ENCODE measurements at regions not wholly inside any gene's neighbourhood (a gene's known extent, or its start where the extent isn't known, plus 50 kb on each side); places are given as distances from the start of the nearest gene placed in this dataset.

GRCh38 chr7:121473645-121474300 lies 77.7 kb upstream of the FAM3C start:
- peaks cover 0 to 4% of the 10 kb centered on the region in 2 donors for H3K4me1 ChIP-seq (ENCODE audit: control insufficient read depth in 2 of 2, insufficient read depth in 2 of 2, low read length in 2 of 2)

GRCh38 chr7:121466455-121466854 lies 70.3 kb upstream of the FAM3C start:
- no peaks in the 10 kb centered on the region for H3K36me3 ChIP-seq (ENCODE audit: control insufficient read depth in 2 of 2, insufficient read depth in 2 of 2, low read length in 2 of 2)

More at GRCh38 chr7:121473645-121474300, 77.7 kb upstream of the FAM3C start:
- H3K9me3 ChIP-seq (ENCODE audit: control insufficient read depth in 2 of 2, low read length in 2 of 2) = no peaks in the 10 kb centered on the region
- no peak overlapping the region for H3K9ac ChIP-seq (ENCODE audit: low read depth in 1 of 2, low read length in 2 of 2)
- no peak overlapping the region for H3K27ac ChIP-seq (ENCODE audit: low read depth in 2 of 2, low read length in 2 of 2)
- H3K27me3 ChIP-seq (ENCODE audit: control insufficient read depth in 2 of 2, insufficient read depth in 2 of 2, low read length in 2 of 2) = no peaks in the 10 kb centered on the region
- H3K36me3 ChIP-seq (ENCODE audit: control insufficient read depth in 2 of 2, insufficient read depth in 2 of 2, low read length in 2 of 2) = no peaks in the 10 kb centered on the region
- no peak overlapping the region for H3K4me3 ChIP-seq (ENCODE audit: low read length in 2 of 2)

GRCh38 chr7:121459148-121459547 lies 63.0 kb upstream of the FAM3C start:
- peaks cover 0 to 12% of the 10 kb centered on the region in 2 donors for H3K4me1 ChIP-seq (ENCODE audit: control insufficient read depth in 2 of 2, insufficient read depth in 2 of 2, low read length in 2 of 2)
- no peaks in the 10 kb centered on the region for H3K9me3 ChIP-seq (ENCODE audit: control insufficient read depth in 2 of 2, low read length in 2 of 2)
- H3K27ac ChIP-seq (ENCODE audit: low read depth in 2 of 2, low read length in 2 of 2) = no peak overlapping the region
- no peaks in the 10 kb centered on the region for H3K27me3 ChIP-seq (ENCODE audit: control insufficient read depth in 2 of 2, insufficient read depth in 2 of 2, low read length in 2 of 2)
- no peaks in the 10 kb centered on the region for H3K36me3 ChIP-seq (ENCODE audit: control insufficient read depth in 2 of 2, insufficient read depth in 2 of 2, low read length in 2 of 2)
- no peak overlapping the region for H3K9ac ChIP-seq (ENCODE audit: low read depth in 1 of 2, low read length in 2 of 2)
- no peak overlapping the region for H3K4me3 ChIP-seq (ENCODE audit: low read length in 2 of 2)

More at GRCh38 chr7:121466455-121466854, 70.3 kb upstream of the FAM3C start:
- Histone ChIP-seq H3K9ac (ENCODE audit: low read depth in 1 of 2, low read length in 2 of 2) (no peak overlapping the region), H3K4me3 (ENCODE audit: low read length in 2 of 2) (no peak overlapping the region), H3K27ac (ENCODE audit: low read depth in 2 of 2, low read length in 2 of 2) (no peak overlapping the region), H3K27me3 (ENCODE audit: control insufficient read depth in 2 of 2, insufficient read depth in 2 of 2, low read length in 2 of 2) (no peaks in the 10 kb centered on the region), H3K9me3 (ENCODE audit: control insufficient read depth in 2 of 2, low read length in 2 of 2) (no peaks in the 10 kb centered on the region), H3K4me1 (ENCODE audit: control insufficient read depth in 2 of 2, insufficient read depth in 2 of 2, low read length in 2 of 2) (no peaks in the 10 kb centered on the region)

GRCh38 chr7:121456785-121457359 lies 60.8 kb upstream of the FAM3C start:
- Histone ChIP-seq H3K4me3 (ENCODE audit: low read length in 2 of 2) (no peak overlapping the region), H3K9me3 (ENCODE audit: control insufficient read depth in 2 of 2, low read length in 2 of 2) (no peaks in the 10 kb centered on the region), H3K27ac (ENCODE audit: low read depth in 2 of 2, low read length in 2 of 2) (no peak overlapping the region), H3K9ac (ENCODE audit: low read depth in 1 of 2, low read length in 2 of 2) (no peak overlapping the region), H3K36me3 (ENCODE audit: control insufficient read depth in 2 of 2, insufficient read depth in 2 of 2, low read length in 2 of 2) (no peaks in the 10 kb centered on the region), H3K27me3 (ENCODE audit: control insufficient read depth in 2 of 2, insufficient read depth in 2 of 2, low read length in 2 of 2) (no peaks in the 10 kb centered on the region), H3K4me1 (ENCODE audit: control insufficient read depth in 2 of 2, insufficient read depth in 2 of 2, low read length in 2 of 2) (peaks cover 0 to 12% of the 10 kb centered on the region in 2 donors)

- H3K27me3 ChIP-seq (ENCODE audit: control insufficient read depth in 2 of 2, insufficient read depth in 2 of 2, low read length in 2 of 2) = no peaks in the 10 kb centered on the region
- no peak overlapping the region for H3K4me3 ChIP-seq (ENCODE audit: low read length in 2 of 2)
- H3K27ac ChIP-seq (ENCODE audit: low read depth in 2 of 2, low read length in 2 of 2) = no peak overlapping the region
- H3K9ac ChIP-seq (ENCODE audit: low read depth in 1 of 2, low read length in 2 of 2) = no peak overlapping the region
- no peaks in the 10 kb centered on the region for H3K36me3 ChIP-seq (ENCODE audit: control insufficient read depth in 2 of 2, insufficient read depth in 2 of 2, low read length in 2 of 2)
- H3K4me1 ChIP-seq (ENCODE audit: control insufficient read depth in 2 of 2, insufficient read depth in 2 of 2, low read length in 2 of 2) = peaks cover 0 to 12% of the 10 kb centered on the region in 2 donors
- H3K9me3 ChIP-seq (ENCODE audit: control insufficient read depth in 2 of 2, low read length in 2 of 2) = no peaks in the 10 kb centered on the region
Observed at GRCh38 chr7:121456015-121456414, 59.9 kb upstream of the FAM3C start.

GRCh38 chr7:121452389-121452788 lies 56.3 kb upstream of the FAM3C start:
- Histone ChIP-seq H3K4me1 (ENCODE audit: control insufficient read depth in 2 of 2, insufficient read depth in 2 of 2, low read length in 2 of 2) (peaks cover 0 to 12% of the 10 kb centered on the region in 2 donors), H3K27ac (ENCODE audit: low read depth in 2 of 2, low read length in 2 of 2) (no peak overlapping the region), H3K9me3 (ENCODE audit: control insufficient read depth in 2 of 2, low read length in 2 of 2) (no peaks in the 10 kb centered on the region), H3K27me3 (ENCODE audit: control insufficient read depth in 2 of 2, insufficient read depth in 2 of 2, low read length in 2 of 2) (no peaks in the 10 kb centered on the region), H3K9ac (ENCODE audit: low read depth in 1 of 2, low read length in 2 of 2) (no peak overlapping the region), H3K4me3 (ENCODE audit: low read length in 2 of 2) (no peak overlapping the region), H3K36me3 (ENCODE audit: control insufficient read depth in 2 of 2, insufficient read depth in 2 of 2, low read length in 2 of 2) (no peaks in the 10 kb centered on the region)

GRCh38 chr7:121451367-121452094 lies 55.4 kb upstream of the FAM3C start:
- no peaks in the 10 kb centered on the region for H3K27me3 ChIP-seq (ENCODE audit: control insufficient read depth in 2 of 2, insufficient read depth in 2 of 2, low read length in 2 of 2)
- H3K9ac ChIP-seq (ENCODE audit: low read depth in 1 of 2, low read length in 2 of 2) = no peak overlapping the region
- peaks cover 0 to 5% of the 10 kb centered on the region in 2 donors for H3K4me1 ChIP-seq (ENCODE audit: control insufficient read depth in 2 of 2, insufficient read depth in 2 of 2, low read length in 2 of 2)
- H3K36me3 ChIP-seq (ENCODE audit: control insufficient read depth in 2 of 2, insufficient read depth in 2 of 2, low read length in 2 of 2) = no peaks in the 10 kb centered on the region
- H3K27ac ChIP-seq (ENCODE audit: low read depth in 2 of 2, low read length in 2 of 2) = no peak overlapping the region
- no peaks in the 10 kb centered on the region for H3K9me3 ChIP-seq (ENCODE audit: control insufficient read depth in 2 of 2, low read length in 2 of 2)
- no peak overlapping the region for H3K4me3 ChIP-seq (ENCODE audit: low read length in 2 of 2)

GRCh38 chr7:121450631-121451198 lies 54.6 kb upstream of the FAM3C start:
- H3K36me3 ChIP-seq (ENCODE audit: control insufficient read depth in 2 of 2, insufficient read depth in 2 of 2, low read length in 2 of 2) = no peaks in the 10 kb centered on the region
- H3K27ac ChIP-seq (ENCODE audit: low read depth in 2 of 2, low read length in 2 of 2) = no peak overlapping the region
- no peak overlapping the region for H3K9ac ChIP-seq (ENCODE audit: low read depth in 1 of 2, low read length in 2 of 2)
- H3K9me3 ChIP-seq (ENCODE audit: control insufficient read depth in 2 of 2, low read length in 2 of 2) = no peaks in the 10 kb centered on the region
- H3K27me3 ChIP-seq (ENCODE audit: control insufficient read depth in 2 of 2, insufficient read depth in 2 of 2, low read length in 2 of 2) = no peaks in the 10 kb centered on the region
- no peaks in the 10 kb centered on the region for H3K4me1 ChIP-seq (ENCODE audit: control insufficient read depth in 2 of 2, insufficient read depth in 2 of 2, low read length in 2 of 2)
- H3K4me3 ChIP-seq (ENCODE audit: low read length in 2 of 2) = no peak overlapping the region

- Histone ChIP-seq H3K4me3 (ENCODE audit: low read length in 2 of 2) (no peak overlapping the region), H3K27ac (ENCODE audit: low read depth in 2 of 2, low read length in 2 of 2) (no peak overlapping the region), H3K36me3 (ENCODE audit: control insufficient read depth in 2 of 2, insufficient read depth in 2 of 2, low read length in 2 of 2) (no peaks in the 10 kb centered on the region), H3K9ac (ENCODE audit: low read depth in 1 of 2, low read length in 2 of 2) (no peak overlapping the region), H3K9me3 (ENCODE audit: control insufficient read depth in 2 of 2, low read length in 2 of 2) (no peaks in the 10 kb centered on the region), H3K4me1 (ENCODE audit: control insufficient read depth in 2 of 2, insufficient read depth in 2 of 2, low read length in 2 of 2) (no peaks in the 10 kb centered on the region), H3K27me3 (ENCODE audit: control insufficient read depth in 2 of 2, insufficient read depth in 2 of 2, low read length in 2 of 2) (no peaks in the 10 kb centered on the region)
Observed at GRCh38 chr7:121449735-121450240, 53.7 kb upstream of the FAM3C start.

GRCh38 chr7:121449329-121449728 lies 53.2 kb upstream of the FAM3C start:
- no peaks in the 10 kb centered on the region for H3K27me3 ChIP-seq (ENCODE audit: control insufficient read depth in 2 of 2, insufficient read depth in 2 of 2, low read length in 2 of 2)
- no peaks in the 10 kb centered on the region for H3K4me1 ChIP-seq (ENCODE audit: control insufficient read depth in 2 of 2, insufficient read depth in 2 of 2, low read length in 2 of 2)
- H3K9ac ChIP-seq (ENCODE audit: low read depth in 1 of 2, low read length in 2 of 2) = no peak overlapping the region
- no peak overlapping the region for H3K4me3 ChIP-seq (ENCODE audit: low read length in 2 of 2)
- H3K27ac ChIP-seq (ENCODE audit: low read depth in 2 of 2, low read length in 2 of 2) = no peak overlapping the region
- H3K9me3 ChIP-seq (ENCODE audit: control insufficient read depth in 2 of 2, low read length in 2 of 2) = no peaks in the 10 kb centered on the region
- H3K36me3 ChIP-seq (ENCODE audit: control insufficient read depth in 2 of 2, insufficient read depth in 2 of 2, low read length in 2 of 2) = no peaks in the 10 kb centered on the region
